Stimulated activated CD4-positive, alpha-beta T cell treated with anti-CD3 and anti-CD28 coated beads, Interleukin-1b, Interleukin-23, amount 100 ng/mL, for 24 hours (primary cell): ENCODE measurements at regions not wholly inside any gene's neighbourhood (a gene's known extent, or its start where the extent isn't known, plus 50 kb on each side); places are given as distances from the start of the nearest gene placed in this dataset.
"Not testable (repeated sequence)": the region's sequence is repeated elsewhere in the genome, so short reads cannot be mapped to it uniquely, and the experiment has no call there.

Experiments
- DNase-seq, 4 experiments: peaks; one replicate each; pipeline ENCODE4 v3.0.0-alpha.2; 2020; ENCODE audit warnings: low read depth in 4 of 4, low spot score in 1 of 4

- DNase-seq: no peak
Measured at GRCh38 chr1:101465941-101466340, 229.1 kb downstream of the S1PR1 start.

GRCh38 chr1:101474039-101474665 lies 237.3 kb downstream of the S1PR1 start:
- DNase-seq: no peak

- DNase-seq: no peak
Measured at GRCh38 chr1:101476541-101476940, 239.7 kb downstream of the S1PR1 start.

- DNase-seq: no peak
Measured at GRCh38 chr1:101479945-101480344, 243.1 kb downstream of the S1PR1 start.

- DNase-seq: no peak
Measured at GRCh38 chr1:101482306-101482705, 245.5 kb downstream of the S1PR1 start.

GRCh38 chr1:101483982-101484688 lies 247.3 kb downstream of the S1PR1 start:
- DNase-seq: no peak

GRCh38 chr1:101484689-101485338 lies 248.0 kb downstream of the S1PR1 start:
- no peak for DNase-seq

- no peak for DNase-seq
Measured at GRCh38 chr1:101485712-101486111, 248.9 kb downstream of the S1PR1 start.

GRCh38 chr1:101492144-101492543 lies 255.3 kb downstream of the S1PR1 start:
- not testable (repeated sequence) for DNase-seq

- DNase-seq: not testable (repeated sequence)
Measured at GRCh38 chr1:101493920-101494319, 257.1 kb downstream of the S1PR1 start.

- no peak for DNase-seq
Measured at GRCh38 chr1:101496109-101496508, 259.3 kb downstream of the S1PR1 start.

GRCh38 chr1:101497881-101498559 lies 261.2 kb downstream of the S1PR1 start:
- no peak for DNase-seq

GRCh38 chr1:101504106-101504505 lies 267.3 kb downstream of the S1PR1 start:
- DNase-seq: not testable (repeated sequence)

- not testable (repeated sequence) for DNase-seq
Measured at GRCh38 chr1:101505240-101505639, 268.4 kb downstream of the S1PR1 start.

GRCh38 chr1:101506541-101507164 lies 269.8 kb downstream of the S1PR1 start:
- DNase-seq: peak in 3 of 4 experiments; percentile 9 to 30 (median 26)

- DNase-seq: no peak
Measured at GRCh38 chr1:101507547-101507971, 270.7 kb downstream of the S1PR1 start.

- no peak for DNase-seq
Measured at GRCh38 chr1:101508913-101509312, 272.1 kb downstream of the S1PR1 start.

- no peak for DNase-seq
Measured at GRCh38 chr1:101509370-101509769, 272.6 kb downstream of the S1PR1 start.

GRCh38 chr1:101511202-101511891 lies 274.5 kb downstream of the S1PR1 start:
- DNase-seq: no peak

- DNase-seq: no peak
Measured at GRCh38 chr1:101520302-101520701, 283.5 kb downstream of the S1PR1 start.

GRCh38 chr1:101522486-101522885 lies 285.7 kb downstream of the S1PR1 start:
- no peak for DNase-seq
